ENCODE measurements at regions not wholly inside any gene's neighbourhood (a gene's known extent, or its start where the extent isn't known, plus 50 kb on each side); places are given as distances from the start of the nearest gene placed in this dataset.

DNA sequence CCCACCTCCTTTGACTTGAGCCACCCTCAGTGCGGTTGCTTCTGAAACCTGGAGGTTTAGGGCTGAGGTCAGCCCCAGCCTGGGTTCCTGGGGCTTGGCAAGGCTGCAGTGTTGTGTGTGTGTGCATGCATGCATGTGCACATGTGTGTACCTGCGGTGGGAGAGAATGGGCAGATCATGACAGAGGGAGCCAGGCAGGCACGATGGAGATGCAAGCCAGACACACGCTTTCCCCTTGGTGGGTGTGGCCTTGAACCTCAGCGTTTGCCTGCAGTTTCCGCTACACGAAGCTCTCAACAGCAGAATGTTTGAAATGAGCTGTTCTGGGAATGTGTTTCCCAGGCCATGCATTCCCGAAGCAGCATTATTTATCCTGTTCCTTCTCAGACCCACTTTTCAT lies 65.9 kb upstream of the RAPGEF1 start:
- Mint-ChIP-seq H3K27ac (peak overlapping the region; percentile 11), H3K4me3 (peak overlapping the region; percentile 71), H3K4me1 (peaks cover 52% of the 10 kb centered on the region), H3K36me3 (no peaks in the 10 kb centered on the region), H3K27me3 (ENCODE audit: insufficient read depth, low read depth) (peaks cover 25% of the 10 kb centered on the region), H3K9me3 (no peaks in the 10 kb centered on the region)
- no peaks in the 10 kb centered on the region for H3K79me2 ChIP-seq (ENCODE audit: low read depth)
- peaks cover 30% of the 10 kb centered on the region for H3K4me1 ChIP-seq
- H3K4me3 ChIP-seq: no peak overlapping the region
- H4K20me1 ChIP-seq (ENCODE audit: low read depth): peaks cover 8% of the 10 kb centered on the region
- H3K27me3 ChIP-seq: no peaks in the 10 kb centered on the region
- H3K27ac ChIP-seq: no peak overlapping the region
- no peaks in the 10 kb centered on the region for H3K9me3 ChIP-seq (ENCODE audit: low read depth)
- TF ChIP-seq EZH2phosphoT487 (IDR thresholded peaks at IDR 0.05): no peak
- no peak for TF ChIP-seq EZH2 (IDR thresholded peaks at IDR 0.05)
- TF ChIP-seq, protein P1, sequence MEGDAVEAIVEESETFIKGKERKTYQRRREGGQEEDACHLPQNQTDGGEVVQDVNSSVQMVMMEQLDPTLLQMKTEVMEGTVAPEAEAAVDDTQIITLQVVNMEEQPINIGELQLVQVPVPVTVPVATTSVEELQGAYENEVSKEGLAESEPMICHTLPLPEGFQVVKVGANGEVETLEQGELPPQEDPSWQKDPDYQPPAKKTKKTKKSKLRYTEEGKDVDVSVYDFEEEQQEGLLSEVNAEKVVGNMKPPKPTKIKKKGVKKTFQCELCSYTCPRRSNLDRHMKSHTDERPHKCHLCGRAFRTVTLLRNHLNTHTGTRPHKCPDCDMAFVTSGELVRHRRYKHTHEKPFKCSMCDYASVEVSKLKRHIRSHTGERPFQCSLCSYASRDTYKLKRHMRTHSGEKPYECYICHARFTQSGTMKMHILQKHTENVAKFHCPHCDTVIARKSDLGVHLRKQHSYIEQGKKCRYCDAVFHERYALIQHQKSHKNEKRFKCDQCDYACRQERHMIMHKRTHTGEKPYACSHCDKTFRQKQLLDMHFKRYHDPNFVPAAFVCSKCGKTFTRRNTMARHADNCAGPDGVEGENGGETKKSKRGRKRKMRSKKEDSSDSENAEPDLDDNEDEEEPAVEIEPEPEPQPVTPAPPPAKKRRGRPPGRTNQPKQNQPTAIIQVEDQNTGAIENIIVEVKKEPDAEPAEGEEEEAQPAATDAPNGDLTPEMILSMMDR (IDR thresholded peaks at IDR 0.05): no peak
- H3K36me3 ChIP-seq: no peaks in the 10 kb centered on the region
- no peak overlapping the region for H3K9ac ChIP-seq
- no peak for DNase-seq (ENCODE audit: low spot score)
- no peak overlapping the region for H3K4me2 ChIP-seq
- H3F3A ChIP-seq (ENCODE audit: low read depth): peaks cover 15% of the 10 kb centered on the region
- H2AFZ ChIP-seq (replicated peaks): no peak overlapping the region

DNA sequence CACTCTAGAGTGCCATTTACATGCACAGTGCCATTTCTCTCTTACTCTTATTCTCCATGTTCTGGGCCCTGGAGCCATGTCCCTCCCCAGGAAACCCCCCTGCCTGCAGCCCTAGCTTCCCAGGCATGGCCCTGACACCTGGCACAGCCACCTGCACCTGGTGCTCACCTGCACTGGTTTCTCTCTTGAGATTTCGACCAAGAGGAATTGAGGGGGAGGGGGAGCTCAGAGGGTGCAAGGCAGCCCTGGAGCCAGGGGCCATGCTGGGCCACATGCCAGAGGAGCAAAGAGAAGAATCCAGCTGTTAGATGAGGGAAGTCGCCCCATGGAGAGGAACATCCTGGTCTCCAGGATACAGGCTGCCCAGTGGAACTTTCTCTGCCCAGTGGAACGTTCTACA lies 65.0 kb upstream of the RAPGEF1 start:
- no peak overlapping the region for H2AFZ ChIP-seq (replicated peaks)
- Mint-ChIP-seq H3K4me3 (no peak overlapping the region), H3K9me3 (peaks cover 3% of the 10 kb centered on the region), H3K4me1 (peaks cover 52% of the 10 kb centered on the region), H3K27me3 (ENCODE audit: insufficient read depth, low read depth) (peaks cover 30% of the 10 kb centered on the region), H3K36me3 (no peaks in the 10 kb centered on the region), H3K27ac (no peak overlapping the region)
- H3K36me3 ChIP-seq: no peaks in the 10 kb centered on the region
- H3K4me2 ChIP-seq: no peak overlapping the region
- H3K9ac ChIP-seq: no peak overlapping the region
- no peaks in the 10 kb centered on the region for H3K79me2 ChIP-seq (ENCODE audit: low read depth)
- H4K20me1 ChIP-seq (ENCODE audit: low read depth): peaks cover 6% of the 10 kb centered on the region
- no peaks in the 10 kb centered on the region for H3K9me3 ChIP-seq (ENCODE audit: low read depth)
- H3K27ac ChIP-seq: no peak overlapping the region
- H3F3A ChIP-seq (ENCODE audit: low read depth): peaks cover 15% of the 10 kb centered on the region
- peaks cover 21% of the 10 kb centered on the region for H3K4me1 ChIP-seq
- no peaks in the 10 kb centered on the region for H3K27me3 ChIP-seq
- TF ChIP-seq, protein P1 (IDR thresholded peaks at IDR 0.05): no peak
- DNase-seq (ENCODE audit: low spot score): no peak
- no peak overlapping the region for H3K4me3 ChIP-seq

DNA sequence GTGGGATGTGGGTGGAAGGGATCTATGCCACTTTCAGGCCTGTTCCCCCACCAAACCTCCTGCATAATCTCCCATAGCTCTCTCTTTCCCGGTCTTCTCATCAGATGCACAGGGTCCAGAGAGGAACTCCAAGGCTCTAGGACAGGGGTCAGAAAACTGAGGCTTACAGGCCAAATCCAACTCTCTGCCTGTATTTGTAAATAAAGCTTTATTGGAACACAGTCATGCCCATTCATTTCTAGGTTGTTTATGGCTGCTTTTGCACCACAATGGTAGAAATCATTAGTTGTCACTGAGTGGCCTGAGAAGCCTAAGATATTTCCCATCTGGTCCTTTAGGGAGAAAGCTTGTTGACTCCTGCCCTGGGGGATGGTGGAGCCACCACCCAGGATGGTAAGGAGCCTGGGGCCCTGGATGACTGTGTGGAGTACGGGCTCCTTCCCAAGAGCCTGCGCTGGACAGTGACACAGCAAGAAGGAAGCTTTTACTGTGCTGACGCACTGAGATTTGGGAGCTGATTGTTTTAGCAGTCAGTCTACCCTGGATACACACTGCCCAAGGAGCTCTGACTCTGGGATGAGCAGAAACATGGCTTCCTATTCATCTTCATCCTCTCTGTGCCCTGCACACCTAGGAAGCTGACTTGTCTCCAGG lies 64.0 kb upstream of the RAPGEF1 start:
- Histone ChIP-seq H3K4me1 (peaks cover 19% of the 10 kb centered on the region), H3K9ac (no peak overlapping the region), H3K27me3 (no peaks in the 10 kb centered on the region), H2AFZ (replicated peaks) (no peak overlapping the region), H3K27ac (no peak overlapping the region), H3K4me3 (no peak overlapping the region), H4K20me1 (ENCODE audit: low read depth) (peaks cover 9% of the 10 kb centered on the region), H3K4me2 (no peak overlapping the region), H3K9me3 (ENCODE audit: low read depth) (no peaks in the 10 kb centered on the region), H3K36me3 (no peaks in the 10 kb centered on the region), H3K79me2 (ENCODE audit: low read depth) (no peaks in the 10 kb centered on the region), H3F3A (ENCODE audit: low read depth) (peaks cover 15% of the 10 kb centered on the region)
- H3K27me3 Mint-ChIP-seq (ENCODE audit: insufficient read depth, low read depth): peaks cover 34% of the 10 kb centered on the region
- no peak overlapping the region for H3K4me3 Mint-ChIP-seq
- H3K36me3 Mint-ChIP-seq: no peaks in the 10 kb centered on the region
- H3K27ac Mint-ChIP-seq: no peak overlapping the region
- TF ChIP-seq EZH2 (IDR thresholded peaks at IDR 0.05) (no peak), EZH2phosphoT487 (IDR thresholded peaks at IDR 0.05) (no peak)
- TF ChIP-seq, protein P1 (IDR thresholded peaks at IDR 0.05): no peak
- peaks cover 49% of the 10 kb centered on the region for H3K4me1 Mint-ChIP-seq
- peaks cover 6% of the 10 kb centered on the region for H3K9me3 Mint-ChIP-seq
- DNase-seq (ENCODE audit: low spot score): no peak

Measured in neural progenitor cell (in vitro differentiated cells).